GM23338 (cell line): ENCODE measurements at regions not wholly inside any gene's neighbourhood (a gene's known extent, or its start where the extent isn't known, plus 50 kb on each side); places are given as distances from the start of the nearest gene placed in this dataset.

Source experiments
- ATAC-seq: fragments of 200-7000 bp; cut with Tn5 transposase; 3 replicates; pipeline ENCODE4 v1.9.1; 2020
- DNase-seq: peaks from one replicate; pipeline ENCODE4 v3.0.0-alpha.2; 2015; ENCODE audit warnings: low spot score
- H2AFZ ChIP-seq: fragments of 200-600 bp; sonication (generic); 2 replicates; pipeline ENCODE4 v1.8.0; 2016; ENCODE audit warnings: antibody characterized with exemption, mild to moderate bottlenecking, moderate library complexity
- H3F3A ChIP-seq: fragments of 200-600 bp; sonication (generic); replicated peaks from 2 replicates; pipeline ENCODE4 v1.8.0; 2017; ENCODE audit warnings: antibody characterized with exemption, mixed run types, low read depth
- H3K27ac ChIP-seq: fragments of 200-600 bp; sonication (generic); 2 replicates; pipeline ENCODE4 v1.6.1; 2016; ENCODE audit warnings: low read depth
- H3K27me3 ChIP-seq: fragments of 200-600 bp; sonication (generic); 2 replicates; pipeline ENCODE4 v1.8.0; 2016; ENCODE audit warnings: mild to moderate bottlenecking, mixed run types, moderate library complexity; ENCODE audit not compliant: insufficient read depth
- H3K36me3 ChIP-seq: fragments of 200-600 bp; sonication (generic); 2 replicates; pipeline ENCODE4 v1.8.0; 2016; ENCODE audit warnings: mild to moderate bottlenecking; ENCODE audit not compliant: insufficient read depth
- H3K4me1 ChIP-seq: fragments of 200-600 bp; sonication (generic); 2 replicates; pipeline ENCODE4 v1.8.0; 2016; ENCODE audit warnings: mild to moderate bottlenecking, moderate library complexity; ENCODE audit not compliant: insufficient read depth
- H3K4me2 ChIP-seq: fragments of 200-600 bp; sonication (generic); 2 replicates; pipeline ENCODE4 v1.7.1; 2017; ENCODE audit warnings: mixed run types
- H3K4me3 ChIP-seq: fragments of 200-600 bp; sonication (generic); 2 replicates; pipeline ENCODE4 v1.6.1; 2016; ENCODE audit warnings: mixed run types
- H3K79me2 ChIP-seq: fragments of 200-600 bp; sonication (generic); replicated peaks from 2 replicates; pipeline ENCODE4 v1.8.0; 2017; ENCODE audit warnings: mild to moderate bottlenecking; ENCODE audit not compliant: insufficient read depth
- H3K9me2 ChIP-seq: fragments of 200-600 bp; sonication (generic); 2 replicates; pipeline ENCODE4 v1.8.0; 2017; ENCODE audit not compliant: insufficient read depth
- H4K20me1 ChIP-seq: fragments of 200-600 bp; sonication (generic); replicated peaks from 2 replicates; pipeline ENCODE4 v1.8.0; 2017; ENCODE audit warnings: mild to moderate bottlenecking; ENCODE audit not compliant: insufficient read depth
- H3K27ac Mint-ChIP-seq: 2 replicates; pipeline ENCODE4 v1.8.0; 2020; ENCODE audit warnings: inconsistent platforms, mild to moderate bottlenecking, moderate library complexity, mixed read lengths
- H3K27me3 Mint-ChIP-seq: 3 replicates; pipeline ENCODE4 v1.8.0; 2022; ENCODE audit warnings: low read depth, mild to moderate bottlenecking, moderate library complexity, mixed read lengths, inconsistent platforms; ENCODE audit not compliant: insufficient read depth, poor library complexity
- H3K36me3 Mint-ChIP-seq: 3 replicates; pipeline ENCODE4 v1.8.0; 2021; ENCODE audit warnings: low read depth, mild to moderate bottlenecking, inconsistent platforms, moderate library complexity, mixed read lengths
- H3K4me1 Mint-ChIP-seq: 3 replicates; pipeline ENCODE4 v1.8.0; 2020; ENCODE audit warnings: mild to moderate bottlenecking, inconsistent platforms, mixed read lengths
- H3K4me3 Mint-ChIP-seq: 3 replicates; pipeline ENCODE4 v1.8.0; 2021; ENCODE audit warnings: moderate library complexity, mild to moderate bottlenecking, inconsistent platforms, mixed read lengths
- H3K9me3 Mint-ChIP-seq: 3 replicates; pipeline ENCODE4 v1.8.0; 2020; ENCODE audit warnings: moderate library complexity, mild to moderate bottlenecking, inconsistent platforms, mixed read lengths
- CREB1 ChIP-seq: fragments of 250-450 bp; sonication (Bioruptor Pico); IDR thresholded peaks from 2 replicates; pipeline ENCODE4 v1.5.0; 2020; ENCODE audit warnings: low read depth, mild to moderate bottlenecking, moderate library complexity
- CTCF ChIP-seq, 2 experiments: fragments of 200-600 bp in 1 of 2; sonication (generic) in 1 of 2; conservative IDR thresholded peaks; 2 replicates each; pipeline versions ENCODE4 v1.5.1 to v1.6.1; 2016 to 2017; ENCODE audit warnings: antibody characterized with exemption in 2 of 2, low read depth in 2 of 2, mild to moderate bottlenecking in 2 of 2, moderate library complexity in 1 of 2
- ETS1 ChIP-seq: IDR thresholded peaks from 2 replicates; pipeline ENCODE4 v1.6.1; 2016; ENCODE audit warnings: antibody characterized with exemption
- EZH2 ChIP-seq: fragments of 200-600 bp; sonication (generic); IDR thresholded peaks from one replicate; pipeline ENCODE4 v1.8.0; 2017; ENCODE audit warnings: antibody characterized with exemption, mild to moderate bottlenecking, low read depth; ENCODE audit not compliant: unreplicated experiment
- EZH2phosphoT487 ChIP-seq: fragments of 200-600 bp; sonication (generic); IDR thresholded peaks from one replicate; pipeline ENCODE4 v1.8.1; 2018; ENCODE audit warnings: antibody characterized with exemption; ENCODE audit not compliant: unreplicated experiment
- JUNB ChIP-seq: IDR thresholded peaks from one replicate; pipeline ENCODE4 v1.6.1; 2016; ENCODE audit warnings: antibody characterized with exemption; ENCODE audit not compliant: unreplicated experiment
- NANOG ChIP-seq: IDR thresholded peaks from 2 replicates; pipeline ENCODE4 v1.6.1; 2016; ENCODE audit warnings: antibody characterized with exemption, borderline replicate concordance
- POLR2AphosphoS5 ChIP-seq: IDR thresholded peaks from 2 replicates; pipeline ENCODE4 v1.6.1; 2016; ENCODE audit warnings: antibody characterized with exemption, low read depth
- REST ChIP-seq: IDR thresholded peaks from one replicate; pipeline ENCODE4 v1.6.1; 2018; ENCODE audit warnings: antibody characterized with exemption; ENCODE audit not compliant: unreplicated experiment
- STAT1 ChIP-seq: IDR thresholded peaks from one replicate; pipeline ENCODE4 v1.6.1; 2016; ENCODE audit warnings: antibody characterized with exemption; ENCODE audit not compliant: unreplicated experiment
- ZNF114 ChIP-seq: fragments of 250-450 bp; sonication (Bioruptor Pico); IDR thresholded peaks from 2 replicates; pipeline ENCODE4 v1.5.0; 2020; ENCODE audit warnings: mild to moderate bottlenecking, moderate library complexity
- ZNF331 ChIP-seq: fragments of 250-450 bp; sonication (Bioruptor Pico); IDR thresholded peaks from 2 replicates; pipeline ENCODE4 v1.5.0; 2020; ENCODE audit warnings: low read depth, mild to moderate bottlenecking, moderate library complexity
- ZNF462 ChIP-seq: fragments of 250-450 bp; sonication (Bioruptor Pico); IDR thresholded peaks from 2 replicates; pipeline ENCODE4 v1.5.0; 2020; ENCODE audit warnings: mild to moderate bottlenecking, moderate library complexity

GRCh38 chr1:203424861-203425662 lies 50.5 kb upstream of the PRELP start:
- peaks cover 2% of the 10 kb centered on the region; the same call in 1 of the 2 replicates for H3K4me1 ChIP-seq
- no peaks in the 10 kb centered on the region for H3K79me2 ChIP-seq
- no peak for TF ChIP-seq REST
- no peak for TF ChIP-seq ZNF462 (CRISPR knock-in tag)
- TF ChIP-seq STAT1: no peak
- no peak for TF ChIP-seq EZH2
- TF ChIP-seq POLR2AphosphoS5: no peak
- no peak for TF ChIP-seq ZNF114 (CRISPR knock-in tag)
- no peak for TF ChIP-seq EZH2phosphoT487
- no peak for TF ChIP-seq CTCF (conservative IDR thresholded peaks at IDR 0.05; ENCODE audit: low read depth in 2 of 2)
- TF ChIP-seq CREB1: no peak
- no peak for TF ChIP-seq NANOG
- TF ChIP-seq ZNF331 (CRISPR knock-in tag): no peak
- no peak for TF ChIP-seq JUNB
- TF ChIP-seq ETS1: no peak
- Mint-ChIP-seq H3K27me3 (peaks cover 13% of the 10 kb centered on the region), H3K9me3 (no peaks in the 10 kb centered on the region; the same call in 2 of the 3 replicates), H3K4me3 (no peak overlapping the region), H3K27ac (no peak overlapping the region), H3K36me3 (no peaks in the 10 kb centered on the region), H3K4me1 (peaks cover 7% of the 10 kb centered on the region; the same call in 2 of the 3 replicates)
- no peaks in the 10 kb centered on the region for H3K36me3 ChIP-seq
- H3K27ac ChIP-seq: no peak overlapping the region
- no peak overlapping the region for H3K4me2 ChIP-seq
- no peak for ATAC-seq
- H3K4me3 ChIP-seq: no peak overlapping the region
- H3F3A ChIP-seq: no peaks in the 10 kb centered on the region
- no peak for DNase-seq
- H3K9me2 ChIP-seq: 0 out of 2 replicates have a peak, but pooled peaks cover 12% of the 10 kb centered on the region
- H4K20me1 ChIP-seq: no peaks in the 10 kb centered on the region
- no peak overlapping the region for H2AFZ ChIP-seq
- no peaks in the 10 kb centered on the region for H3K27me3 ChIP-seq
